Liver (tissue), 3 donors: ENCODE measurements at regions not wholly inside any gene's neighbourhood (a gene's known extent, or its start where the extent isn't known, plus 50 kb on each side); places are given as distances from the start of the nearest gene placed in this dataset.

ENCODE experiments used
- EGR1 ChIP-seq, 2 donors: IDR thresholded peaks; 2 replicates each; pipeline ENCODE4 v1.6.1; 2016 to 2018; ENCODE audit warnings: antibody characterized with exemption in 2 of 2, low read depth in 2 of 2
- HNF4G ChIP-seq: IDR thresholded peaks from 2 replicates; pipeline ENCODE4 v1.6.1; 2016; ENCODE audit warnings: antibody characterized with exemption
- JUND ChIP-seq, 2 donors: IDR thresholded peaks; 2 replicates each; pipeline ENCODE4 v1.6.1; 2016; ENCODE audit warnings: antibody characterized with exemption in 2 of 2
- RAD21 ChIP-seq, 2 donors: IDR thresholded peaks; 2 replicates each; pipeline ENCODE4 v1.6.1; 2016; ENCODE audit warnings: antibody characterized with exemption in 2 of 2, mild to moderate bottlenecking in 2 of 2
- SP1 ChIP-seq: IDR thresholded peaks from 2 replicates; pipeline ENCODE4 v1.6.1; 2018; ENCODE audit warnings: antibody characterized with exemption, mild to moderate bottlenecking
- TAF1 ChIP-seq: conservative IDR thresholded peaks from 2 replicates; pipeline ENCODE4 v1.6.1; 2016; ENCODE audit warnings: antibody characterized with exemption, mild to moderate bottlenecking
- TF ChIP-seq, protein P1 (sequence below): fragments of 150-350 bp; IDR thresholded peaks from 2 replicates; pipeline ENCODE4 v1.5.1; 2017; ENCODE audit warnings: improper control_type of control experiment, low read depth, low read length; ENCODE audit not compliant: missing input control
- TF ChIP-seq, protein P2 (sequence below): IDR thresholded peaks from 2 replicates; pipeline ENCODE4 v1.6.1; 2016; ENCODE audit warnings: antibody characterized with exemption, mild to moderate bottlenecking
- TF ChIP-seq, protein P3 (sequence below): IDR thresholded peaks from 2 replicates; pipeline ENCODE4 v1.6.1; 2016; ENCODE audit warnings: antibody characterized with exemption
- TF ChIP-seq, protein P4 (sequence below): IDR thresholded peaks from 2 replicates; pipeline ENCODE4 v1.6.1; 2016; ENCODE audit warnings: antibody characterized with exemption
- TF ChIP-seq, protein P5 (sequence below): IDR thresholded peaks from 2 replicates; pipeline ENCODE4 v1.6.1; 2016; ENCODE audit warnings: antibody characterized with exemption
- donor health status: healthy.
- donor health status: healthy.

DNA sequence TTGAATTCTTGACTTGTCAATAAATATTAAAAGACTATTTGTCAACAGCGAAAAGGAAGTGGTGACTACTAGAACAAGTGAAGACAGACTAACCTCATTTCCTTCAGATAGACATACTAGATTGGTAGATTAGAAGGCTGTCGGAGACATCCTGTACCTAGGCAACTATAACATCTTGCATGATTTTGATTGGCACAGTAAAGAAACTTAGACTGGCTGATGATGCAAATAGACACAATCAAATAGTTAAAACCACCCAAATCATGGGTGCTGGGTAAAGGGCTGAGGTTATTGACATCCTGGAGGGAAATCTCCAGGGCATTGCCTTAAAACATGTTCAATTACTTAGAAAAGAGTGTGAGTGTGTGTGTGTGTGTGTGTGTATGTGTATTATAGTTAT is 85.9 kb upstream of the EDEM3 start:
- TF ChIP-seq, protein P1, sequence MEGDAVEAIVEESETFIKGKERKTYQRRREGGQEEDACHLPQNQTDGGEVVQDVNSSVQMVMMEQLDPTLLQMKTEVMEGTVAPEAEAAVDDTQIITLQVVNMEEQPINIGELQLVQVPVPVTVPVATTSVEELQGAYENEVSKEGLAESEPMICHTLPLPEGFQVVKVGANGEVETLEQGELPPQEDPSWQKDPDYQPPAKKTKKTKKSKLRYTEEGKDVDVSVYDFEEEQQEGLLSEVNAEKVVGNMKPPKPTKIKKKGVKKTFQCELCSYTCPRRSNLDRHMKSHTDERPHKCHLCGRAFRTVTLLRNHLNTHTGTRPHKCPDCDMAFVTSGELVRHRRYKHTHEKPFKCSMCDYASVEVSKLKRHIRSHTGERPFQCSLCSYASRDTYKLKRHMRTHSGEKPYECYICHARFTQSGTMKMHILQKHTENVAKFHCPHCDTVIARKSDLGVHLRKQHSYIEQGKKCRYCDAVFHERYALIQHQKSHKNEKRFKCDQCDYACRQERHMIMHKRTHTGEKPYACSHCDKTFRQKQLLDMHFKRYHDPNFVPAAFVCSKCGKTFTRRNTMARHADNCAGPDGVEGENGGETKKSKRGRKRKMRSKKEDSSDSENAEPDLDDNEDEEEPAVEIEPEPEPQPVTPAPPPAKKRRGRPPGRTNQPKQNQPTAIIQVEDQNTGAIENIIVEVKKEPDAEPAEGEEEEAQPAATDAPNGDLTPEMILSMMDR = no peak
- TF ChIP-seq EGR1 (IDR thresholded peaks at IDR 0.05; ENCODE audit: low read depth in 2 of 2) (no peak), JUND (IDR thresholded peaks at IDR 0.05) (no peak), RAD21 (IDR thresholded peaks at IDR 0.05) (no peak), HNF4G (no peak), TAF1 (no peak), SP1 (no peak)
- TF ChIP-seq, protein P2, sequence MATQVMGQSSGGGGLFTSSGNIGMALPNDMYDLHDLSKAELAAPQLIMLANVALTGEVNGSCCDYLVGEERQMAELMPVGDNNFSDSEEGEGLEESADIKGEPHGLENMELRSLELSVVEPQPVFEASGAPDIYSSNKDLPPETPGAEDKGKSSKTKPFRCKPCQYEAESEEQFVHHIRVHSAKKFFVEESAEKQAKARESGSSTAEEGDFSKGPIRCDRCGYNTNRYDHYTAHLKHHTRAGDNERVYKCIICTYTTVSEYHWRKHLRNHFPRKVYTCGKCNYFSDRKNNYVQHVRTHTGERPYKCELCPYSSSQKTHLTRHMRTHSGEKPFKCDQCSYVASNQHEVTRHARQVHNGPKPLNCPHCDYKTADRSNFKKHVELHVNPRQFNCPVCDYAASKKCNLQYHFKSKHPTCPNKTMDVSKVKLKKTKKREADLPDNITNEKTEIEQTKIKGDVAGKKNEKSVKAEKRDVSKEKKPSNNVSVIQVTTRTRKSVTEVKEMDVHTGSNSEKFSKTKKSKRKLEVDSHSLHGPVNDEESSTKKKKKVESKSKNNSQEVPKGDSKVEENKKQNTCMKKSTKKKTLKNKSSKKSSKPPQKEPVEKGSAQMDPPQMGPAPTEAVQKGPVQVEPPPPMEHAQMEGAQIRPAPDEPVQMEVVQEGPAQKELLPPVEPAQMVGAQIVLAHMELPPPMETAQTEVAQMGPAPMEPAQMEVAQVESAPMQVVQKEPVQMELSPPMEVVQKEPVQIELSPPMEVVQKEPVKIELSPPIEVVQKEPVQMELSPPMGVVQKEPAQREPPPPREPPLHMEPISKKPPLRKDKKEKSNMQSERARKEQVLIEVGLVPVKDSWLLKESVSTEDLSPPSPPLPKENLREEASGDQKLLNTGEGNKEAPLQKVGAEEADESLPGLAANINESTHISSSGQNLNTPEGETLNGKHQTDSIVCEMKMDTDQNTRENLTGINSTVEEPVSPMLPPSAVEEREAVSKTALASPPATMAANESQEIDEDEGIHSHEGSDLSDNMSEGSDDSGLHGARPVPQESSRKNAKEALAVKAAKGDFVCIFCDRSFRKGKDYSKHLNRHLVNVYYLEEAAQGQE = no peak
- TF ChIP-seq, protein P3, sequence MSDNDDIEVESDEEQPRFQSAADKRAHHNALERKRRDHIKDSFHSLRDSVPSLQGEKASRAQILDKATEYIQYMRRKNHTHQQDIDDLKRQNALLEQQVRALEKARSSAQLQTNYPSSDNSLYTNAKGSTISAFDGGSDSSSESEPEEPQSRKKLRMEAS = no peak
- TF ChIP-seq, protein P4, sequence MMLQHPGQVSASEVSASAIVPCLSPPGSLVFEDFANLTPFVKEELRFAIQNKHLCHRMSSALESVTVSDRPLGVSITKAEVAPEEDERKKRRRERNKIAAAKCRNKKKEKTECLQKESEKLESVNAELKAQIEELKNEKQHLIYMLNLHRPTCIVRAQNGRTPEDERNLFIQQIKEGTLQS = no peak
- TF ChIP-seq, protein P5, sequence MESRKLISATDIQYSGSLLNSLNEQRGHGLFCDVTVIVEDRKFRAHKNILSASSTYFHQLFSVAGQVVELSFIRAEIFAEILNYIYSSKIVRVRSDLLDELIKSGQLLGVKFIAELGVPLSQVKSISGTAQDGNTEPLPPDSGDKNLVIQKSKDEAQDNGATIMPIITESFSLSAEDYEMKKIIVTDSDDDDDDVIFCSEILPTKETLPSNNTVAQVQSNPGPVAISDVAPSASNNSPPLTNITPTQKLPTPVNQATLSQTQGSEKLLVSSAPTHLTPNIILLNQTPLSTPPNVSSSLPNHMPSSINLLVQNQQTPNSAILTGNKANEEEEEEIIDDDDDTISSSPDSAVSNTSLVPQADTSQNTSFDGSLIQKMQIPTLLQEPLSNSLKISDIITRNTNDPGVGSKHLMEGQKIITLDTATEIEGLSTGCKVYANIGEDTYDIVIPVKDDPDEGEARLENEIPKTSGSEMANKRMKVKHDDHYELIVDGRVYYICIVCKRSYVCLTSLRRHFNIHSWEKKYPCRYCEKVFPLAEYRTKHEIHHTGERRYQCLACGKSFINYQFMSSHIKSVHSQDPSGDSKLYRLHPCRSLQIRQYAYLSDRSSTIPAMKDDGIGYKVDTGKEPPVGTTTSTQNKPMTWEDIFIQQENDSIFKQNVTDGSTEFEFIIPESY = no peak
